A549 (cell line): ENCODE measurements at regions not wholly inside any gene's neighbourhood (a gene's known extent, or its start where the extent isn't known, plus 50 kb on each side); places are given as distances from the start of the nearest gene placed in this dataset.

Experiments
- ATAC-seq, 2 experiments: fragments of 200-7000 bp in 1 of 2; fragments of >200 bp in 1 of 2; cut with Nextera tagmentation in 1 of 2; cut with Tn5 transposase in 1 of 2; 3 replicates each; pipeline versions ENCODE4 v1.8.0 to v1.9.1; 2018 to 2020; ENCODE audit warnings: mild to moderate bottlenecking in 1 of 2, moderate library complexity in 1 of 2
- CTCF ChIA-PET: fragments of 300-600 bp; sonication (Branson Sonifier 250); formaldehyde crosslinking; extraction: SDS; loops from one replicate; lab custom pipeline; 2021; ENCODE audit warnings: antibody characterized with exemption, inconsistent platforms; lab: Yijun Ruan, JAX
- POLR2A ChIA-PET: fragments of 350-600 bp; formaldehyde crosslinking; extraction: SDS; loops from one replicate; lab custom pipeline; 2021; ENCODE audit warnings: antibody characterized with exemption, inconsistent platforms; lab: Yijun Ruan, JAX
- DNase-seq, 2 experiments: peaks; one replicate each; pipeline versions ENCODE4 v3.0.0 to v3.0.0-alpha.2; 2011 to 2016; ENCODE audit warnings: low read depth in 1 of 2, low spot score in 1 of 2
- FAIRE-seq: peaks from 2 replicates; lab custom pipeline; 2011; peaks lifted over from hg19 to GRCh38; lab: Jason Lieb, UNC
- H3K27ac ChIP-seq, 2 experiments: fragments of >200 bp; sonication (Bioruptor Twin); formaldehyde crosslinking; 3 replicates each; pipeline ENCODE4 v1.5.1; 2016 to 2017
- H3K4me1 ChIP-seq: fragments of >200 bp; sonication (Bioruptor Twin); formaldehyde crosslinking; 3 replicates; pipeline ENCODE4 v1.6.1; 2016
- H3K4me2 ChIP-seq: fragments of >200 bp; sonication (Bioruptor Twin); formaldehyde crosslinking; 3 replicates; pipeline ENCODE4 v1.6.1; 2016
- H3K4me3 ChIP-seq: fragments of >200 bp; sonication (Bioruptor Twin); formaldehyde crosslinking; 3 replicates; pipeline ENCODE4 v1.5.1; 2016
- H3K9me3 ChIP-seq: fragments of >200 bp; sonication (Bioruptor Twin); formaldehyde crosslinking; 3 replicates; pipeline ENCODE4 v1.6.1; 2016
- CBX2 ChIP-seq: fragments of 200-600 bp; sonication (generic); IDR thresholded peaks from 2 replicates; pipeline ENCODE4 v1.6.1; 2016; ENCODE audit warnings: low read depth, mild to moderate bottlenecking, borderline replicate concordance
- CHD2 ChIP-seq: fragments of 150-350 bp; IDR thresholded peaks from 2 replicates; pipeline ENCODE4 v1.6.1; 2014; ENCODE audit warnings: low read length; ENCODE audit not compliant: partially characterized antibody
- EHF ChIP-seq: fragments of 250-450 bp; sonication (Bioruptor Pico); IDR thresholded peaks from 2 replicates; pipeline ENCODE4 v1.5.0; 2020; ENCODE audit warnings: mild to moderate bottlenecking
- EHMT2 ChIP-seq: fragments of 200-600 bp; sonication (generic); IDR thresholded peaks from 2 replicates; pipeline ENCODE4 v1.6.1; 2016; ENCODE audit warnings: antibody characterized with exemption, low read depth, mild to moderate bottlenecking, moderate library complexity
- ESRRA ChIP-seq: fragments of 150-350 bp; IDR thresholded peaks from 2 replicates; pipeline ENCODE4 v1.6.1; 2014; ENCODE audit warnings: mild to moderate bottlenecking, low read length, borderline replicate concordance
- FOSB ChIP-seq: fragments of 250-450 bp; sonication (Bioruptor Pico); IDR thresholded peaks from 2 replicates; pipeline ENCODE4 v1.5.0; 2020; ENCODE audit warnings: mild to moderate bottlenecking, moderate library complexity
- HEYL ChIP-seq: fragments of 250-450 bp; sonication (Bioruptor Pico); IDR thresholded peaks from 2 replicates; pipeline ENCODE4 v1.8.0; 2021; ENCODE audit warnings: mild to moderate bottlenecking, moderate library complexity
- KDM1A ChIP-seq: fragments of 200-600 bp; sonication (generic); IDR thresholded peaks from 2 replicates; pipeline ENCODE4 v1.6.1; 2016; ENCODE audit warnings: low read depth, mild to moderate bottlenecking
- NR3C1 ChIP-seq: fragments of >200 bp; sonication (Bioruptor Twin); formaldehyde crosslinking; IDR thresholded peaks from 3 replicates; pipeline ENCODE4 v1.6.1; 2017
- POLR2A ChIP-seq: IDR thresholded peaks from 2 replicates; pipeline ENCODE4 v1.6.1; 2012; ENCODE audit warnings: mild to moderate bottlenecking, low read length
- POLR2AphosphoS2 ChIP-seq: conservative IDR thresholded peaks from 2 replicates; pipeline ENCODE4 v1.6.1; 2012; ENCODE audit warnings: low read length, improper control_type of control experiment, inconsistent platforms
- RCOR1 ChIP-seq: fragments of 150-350 bp; IDR thresholded peaks from 2 replicates; pipeline ENCODE4 v1.6.1; 2014; ENCODE audit warnings: antibody characterized with exemption, low read length, low read depth
- RFX5 ChIP-seq: fragments of 450-650 bp; IDR thresholded peaks from 2 replicates; pipeline ENCODE4 v1.7.1; 2014; ENCODE audit warnings: antibody characterized with exemption, mild to moderate bottlenecking, moderate library complexity
- RNF2 ChIP-seq: fragments of 200-600 bp; sonication (generic); IDR thresholded peaks from 2 replicates; pipeline ENCODE4 v1.6.1; 2016; ENCODE audit warnings: low read depth, mild to moderate bottlenecking, antibody characterized with exemption, moderate library complexity, borderline replicate concordance
- TP53 ChIP-seq: fragments of 250-450 bp; sonication (Bioruptor Pico); IDR thresholded peaks from 2 replicates; pipeline ENCODE4 v1.5.0; 2021; ENCODE audit warnings: mild to moderate bottlenecking, moderate library complexity
- ZFP36 ChIP-seq: fragments of 450-650 bp; IDR thresholded peaks from 2 replicates; pipeline ENCODE4 v1.6.1; 2014; ENCODE audit warnings: borderline replicate concordance; ENCODE audit not compliant: partially characterized antibody
- ZSCAN20 ChIP-seq: fragments of 250-450 bp; sonication (Bioruptor Pico); IDR thresholded peaks from 2 replicates; pipeline ENCODE4 v1.8.0; 2022; ENCODE audit warnings: mild to moderate bottlenecking, moderate library complexity
- WGBS: methylation state at CpG from one replicate; pipeline ENCODE4 v1.1.6; 2017; ENCODE audit errors: missing lambda C conversion rate; 5-methylcytosine and 5-hydroxymethylcytosine counted together
- TF ChIP-seq, protein P1 (sequence below): fragments of 450-650 bp; IDR thresholded peaks from 2 replicates; pipeline ENCODE4 v1.6.1; 2014; ENCODE audit warnings: antibody characterized with exemption
- TF ChIP-seq, protein P2 (sequence below): fragments of 250-450 bp; sonication (Bioruptor Pico); IDR thresholded peaks from 2 replicates; pipeline ENCODE4 v1.5.0; 2020; ENCODE audit warnings: low read depth, mild to moderate bottlenecking, moderate library complexity
- TF ChIP-seq, protein P3 (sequence below): IDR thresholded peaks from 2 replicates; pipeline ENCODE4 v1.6.1; 2012

DNA sequence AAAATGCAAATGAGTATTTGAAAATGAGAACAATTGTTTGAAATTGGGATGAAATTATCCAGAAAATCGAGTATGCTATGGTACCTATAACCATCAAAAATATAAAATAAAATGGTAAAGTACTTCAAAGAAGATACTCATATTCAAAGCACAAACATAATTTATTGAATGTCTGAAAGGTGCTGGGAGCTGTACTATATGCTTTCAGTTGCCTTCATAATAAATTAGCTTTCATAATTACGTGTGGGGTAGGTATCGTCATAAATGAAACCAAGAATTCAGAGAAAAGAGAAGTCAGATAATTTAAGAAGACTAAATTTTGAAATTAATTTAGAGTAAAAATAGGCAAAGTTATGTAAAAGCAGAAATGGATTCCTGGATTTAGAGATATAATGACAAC is 721.9 kb upstream of the ACVR2A start:
- POLR2A ChIA-PET: no interaction called here
- FAIRE-seq: no peak
- no peak for DNase-seq
- no peak for TF ChIP-seq FOSB
- TF ChIP-seq, protein P1, sequence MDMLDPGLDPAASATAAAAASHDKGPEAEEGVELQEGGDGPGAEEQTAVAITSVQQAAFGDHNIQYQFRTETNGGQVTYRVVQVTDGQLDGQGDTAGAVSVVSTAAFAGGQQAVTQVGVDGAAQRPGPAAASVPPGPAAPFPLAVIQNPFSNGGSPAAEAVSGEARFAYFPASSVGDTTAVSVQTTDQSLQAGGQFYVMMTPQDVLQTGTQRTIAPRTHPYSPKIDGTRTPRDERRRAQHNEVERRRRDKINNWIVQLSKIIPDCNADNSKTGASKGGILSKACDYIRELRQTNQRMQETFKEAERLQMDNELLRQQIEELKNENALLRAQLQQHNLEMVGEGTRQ: no peak
- TF ChIP-seq ZFP36: no peak
- TF ChIP-seq, protein P2, sequence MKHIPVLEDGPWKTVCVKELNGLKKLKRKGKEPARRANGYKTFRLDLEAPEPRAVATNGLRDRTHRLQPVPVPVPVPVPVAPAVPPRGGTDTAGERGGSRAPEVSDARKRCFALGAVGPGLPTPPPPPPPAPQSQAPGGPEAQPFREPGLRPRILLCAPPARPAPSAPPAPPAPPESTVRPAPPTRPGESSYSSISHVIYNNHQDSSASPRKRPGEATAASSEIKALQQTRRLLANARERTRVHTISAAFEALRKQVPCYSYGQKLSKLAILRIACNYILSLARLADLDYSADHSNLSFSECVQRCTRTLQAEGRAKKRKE (CRISPR knock-in tag): no peak
- TF ChIP-seq ESRRA: no peak
- TF ChIP-seq CHD2: no peak
- TF ChIP-seq POLR2AphosphoS2: no peak
- TF ChIP-seq RNF2: no peak
- no peak for TF ChIP-seq TP53 (CRISPR knock-in tag)
- TF ChIP-seq, protein P3, sequence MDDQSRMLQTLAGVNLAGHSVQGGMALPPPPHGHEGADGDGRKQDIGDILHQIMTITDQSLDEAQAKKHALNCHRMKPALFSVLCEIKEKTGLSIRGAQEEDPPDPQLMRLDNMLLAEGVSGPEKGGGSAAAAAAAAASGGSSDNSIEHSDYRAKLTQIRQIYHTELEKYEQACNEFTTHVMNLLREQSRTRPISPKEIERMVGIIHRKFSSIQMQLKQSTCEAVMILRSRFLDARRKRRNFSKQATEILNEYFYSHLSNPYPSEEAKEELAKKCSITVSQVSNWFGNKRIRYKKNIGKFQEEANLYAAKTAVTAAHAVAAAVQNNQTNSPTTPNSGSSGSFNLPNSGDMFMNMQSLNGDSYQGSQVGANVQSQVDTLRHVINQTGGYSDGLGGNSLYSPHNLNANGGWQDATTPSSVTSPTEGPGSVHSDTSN: no peak
- no peak for TF ChIP-seq POLR2A
- TF ChIP-seq HEYL (CRISPR knock-in tag): no peak
- TF ChIP-seq RFX5: no peak
- no peak for TF ChIP-seq RCOR1
- Histone ChIP-seq H3K9me3 (no peaks in the 10 kb centered on the region), H3K4me3 (no peak overlapping the region), H3K4me2 (no peak overlapping the region), H3K4me1 (no peaks in the 10 kb centered on the region), H3K27ac (no peak overlapping the region)
- WGBS: 34% methylated on average over 3 of the region's 3 CpGs
- ATAC-seq: no peak
- CTCF ChIA-PET: no interaction called here

DNA sequence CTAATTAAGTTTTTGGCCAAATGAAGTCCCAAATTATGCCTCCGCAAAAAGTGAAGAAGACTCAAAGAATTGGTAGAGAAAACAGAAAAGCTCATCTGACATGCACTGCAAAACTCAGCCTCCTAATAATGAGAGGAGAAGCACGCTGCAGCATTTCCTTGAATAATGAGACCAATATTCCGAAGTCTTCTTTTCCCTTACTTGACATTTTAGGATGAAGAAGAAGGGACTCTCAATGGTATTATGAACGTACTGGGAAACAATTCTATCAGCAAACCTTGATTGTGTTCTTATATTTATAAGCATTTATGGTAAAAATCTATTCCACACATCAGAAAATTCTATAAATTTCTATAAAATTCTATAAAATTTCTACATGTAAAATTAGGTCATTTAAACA is 733.9 kb upstream of the ACVR2A start:
- 25% methylated on average over 4 of the region's 4 CpGs for WGBS
- H3K4me1 ChIP-seq: no peaks in the 10 kb centered on the region
- no peak for FAIRE-seq

DNA sequence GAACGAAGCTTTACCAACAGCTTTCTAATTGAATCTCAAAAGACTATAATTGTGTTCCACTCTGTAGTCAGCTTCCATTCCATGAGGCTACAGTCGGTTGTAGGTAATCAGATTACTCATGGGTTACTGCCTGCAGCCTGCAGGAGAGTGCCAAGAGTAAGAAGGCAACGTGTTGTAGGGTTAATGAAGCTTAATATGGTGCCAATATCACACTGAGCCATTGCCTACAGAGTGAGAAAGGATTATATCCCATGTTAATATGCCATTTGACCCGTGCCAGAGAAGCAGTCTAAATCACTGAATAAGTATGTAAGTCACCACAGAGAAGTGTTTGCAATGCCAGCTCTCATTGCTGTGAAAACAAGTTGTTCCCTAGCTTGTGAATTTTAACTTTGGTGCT is 734.5 kb upstream of the ACVR2A start:
- Histone ChIP-seq H3K4me3 (no peak overlapping the region), H3K4me1 (no peaks in the 10 kb centered on the region), H3K27ac (no peak overlapping the region), H3K4me2 (no peak overlapping the region), H3K9me3 (no peaks in the 10 kb centered on the region)
- 0% methylated on average over 4 of the region's 4 CpGs for WGBS
- TF ChIP-seq CBX2: no peak
- TF ChIP-seq RNF2: no peak
- TF ChIP-seq ESRRA: no peak
- TF ChIP-seq EHMT2: no peak
- no peak for TF ChIP-seq POLR2AphosphoS2
- no peak for TF ChIP-seq ZSCAN20 (CRISPR knock-in tag)
- no peak for TF ChIP-seq NR3C1
- no peak for DNase-seq
- POLR2A ChIA-PET: no interaction called here
- CTCF ChIA-PET: no interaction called here
- no peak for FAIRE-seq
- ATAC-seq: no peak

More for the DNA sequence above, 733.9 kb upstream of the ACVR2A start:
- Histone ChIP-seq H3K4me3 (no peak overlapping the region), H3K4me2 (no peak overlapping the region), H3K9me3 (no peaks in the 10 kb centered on the region), H3K27ac (no peak overlapping the region)
- TF ChIP-seq CBX2: no peak
- TF ChIP-seq POLR2AphosphoS2: no peak
- no peak for TF ChIP-seq KDM1A
- no peak for TF ChIP-seq EHF
- TF ChIP-seq, protein P1: no peak
- no peak for TF ChIP-seq POLR2A
- POLR2A ChIA-PET: no interaction called here
- CTCF ChIA-PET: no interaction called here
- ATAC-seq: no peak
- no peak for DNase-seq
